ENCODE measurements at regions not wholly inside any gene's neighbourhood (a gene's known extent, or its start where the extent isn't known, plus 50 kb on each side); places are given as distances from the start of the nearest gene placed in this dataset.

- BruUV-seq (replicated peaks) = no TSS peak
- no peaks in the 10 kb centered on the region for H3K36me3 ChIP-seq (ENCODE audit: control insufficient read depth, insufficient read depth, low read length)
- TF ChIP-seq CTCF (IDR thresholded peaks at IDR 0.05; ENCODE audit: insufficient read depth in 1 of 2, low read depth in 1 of 2, low read length in 1 of 2, severe bottlenecking in 1 of 2, unreplicated experiment in 1 of 2) = no peak
- no peak overlapping the region for H3K4me3 Mint-ChIP-seq (ENCODE audit: unreplicated experiment)
- intact Hi-C loops (cut with micrococcal nuclease; ENCODE audit: unreplicated experiment) = no loop called here
- H3K27ac Mint-ChIP-seq (ENCODE audit: unreplicated experiment) = no peak overlapping the region
- peaks cover 2% of the 10 kb centered on the region; the same call in 1 of the 2 replicates for H3K27me3 ChIP-seq (replicated peaks; ENCODE audit: control insufficient read depth, insufficient read depth, low read length)
- H3K4me1 ChIP-seq = no peaks in the 10 kb centered on the region
- H3K36me3 Mint-ChIP-seq (ENCODE audit: insufficient read depth, unreplicated experiment) = no peaks in the 10 kb centered on the region
- no peak for DNase-seq
- H3K27me3 Mint-ChIP-seq (ENCODE audit: insufficient read depth, unreplicated experiment) = peaks cover 9% of the 10 kb centered on the region
- H3K4me1 Mint-ChIP-seq (ENCODE audit: low read depth, unreplicated experiment) = peaks cover 7% of the 10 kb centered on the region
- CTCF ChIA-PET = no interaction called here
- no peaks in the 10 kb centered on the region for H3K9me3 ChIP-seq
- POLR2A ChIA-PET = no interaction called here
- no peak overlapping the region for H3K4me3 ChIP-seq (ENCODE audit: low read depth, low read length)
- peaks cover 5% of the 10 kb centered on the region for H3K9me3 Mint-ChIP-seq (ENCODE audit: unreplicated experiment)
These were observed 221.7 kb upstream of the BLID start for GRCh38 chr11:122337704-122338103.

- POLR2A ChIA-PET = no interaction called here
- TF ChIP-seq CTCF (IDR thresholded peaks at IDR 0.05; ENCODE audit: insufficient read depth in 1 of 2, low read depth in 1 of 2, low read length in 1 of 2, severe bottlenecking in 1 of 2, unreplicated experiment in 1 of 2) = no peak
- Mint-ChIP-seq H3K4me3 (ENCODE audit: unreplicated experiment) (no peak overlapping the region), H3K36me3 (ENCODE audit: insufficient read depth, unreplicated experiment) (no peaks in the 10 kb centered on the region), H3K4me1 (ENCODE audit: low read depth, unreplicated experiment) (peaks cover 3% of the 10 kb centered on the region), H3K9me3 (ENCODE audit: unreplicated experiment) (peaks cover under 1% of the 10 kb centered on the region), H3K27ac (ENCODE audit: unreplicated experiment) (no peak overlapping the region), H3K27me3 (ENCODE audit: insufficient read depth, unreplicated experiment) (peaks cover 9% of the 10 kb centered on the region)
- no peak for DNase-seq
- Histone ChIP-seq H3K27me3 (replicated peaks; ENCODE audit: control insufficient read depth, insufficient read depth, low read length) (peaks cover 2% of the 10 kb centered on the region; the same call in 1 of the 2 replicates), H3K9me3 (no peaks in the 10 kb centered on the region), H3K4me3 (ENCODE audit: low read depth, low read length) (no peak overlapping the region), H3K4me1 (no peaks in the 10 kb centered on the region), H3K36me3 (ENCODE audit: control insufficient read depth, insufficient read depth, low read length) (no peaks in the 10 kb centered on the region)
- CTCF ChIA-PET = no interaction called here
- BruUV-seq (replicated peaks) = no TSS peak
- intact Hi-C loops (cut with micrococcal nuclease; ENCODE audit: unreplicated experiment) = no loop called here
These were observed 221.2 kb upstream of the BLID start for GRCh38 chr11:122337241-122337640.

- Mint-ChIP-seq H3K9me3 (ENCODE audit: unreplicated experiment) (no peaks in the 10 kb centered on the region), H3K4me1 (ENCODE audit: low read depth, unreplicated experiment) (no peaks in the 10 kb centered on the region), H3K36me3 (ENCODE audit: insufficient read depth, unreplicated experiment) (no peaks in the 10 kb centered on the region), H3K4me3 (ENCODE audit: unreplicated experiment) (no peak overlapping the region), H3K27ac (ENCODE audit: unreplicated experiment) (no peak overlapping the region), H3K27me3 (ENCODE audit: insufficient read depth, unreplicated experiment) (peaks cover 9% of the 10 kb centered on the region)
- DNase-seq = no peak
- no peaks in the 10 kb centered on the region for H3K36me3 ChIP-seq (ENCODE audit: control insufficient read depth, insufficient read depth, low read length)
- H3K9me3 ChIP-seq = no peaks in the 10 kb centered on the region
- H3K4me1 ChIP-seq = no peaks in the 10 kb centered on the region
- BruUV-seq (replicated peaks) = no TSS peak
- peaks cover 2% of the 10 kb centered on the region; the same call in 1 of the 2 replicates for H3K27me3 ChIP-seq (replicated peaks; ENCODE audit: control insufficient read depth, insufficient read depth, low read length)
- H3K4me3 ChIP-seq (ENCODE audit: low read depth, low read length) = no peak overlapping the region
- ChIA-PET CTCF (no interaction called here), POLR2A (no interaction called here)
- no peak for TF ChIP-seq CTCF (IDR thresholded peaks at IDR 0.05; ENCODE audit: insufficient read depth in 1 of 2, low read depth in 1 of 2, low read length in 1 of 2, severe bottlenecking in 1 of 2, unreplicated experiment in 1 of 2)
- intact Hi-C loops (cut with micrococcal nuclease; ENCODE audit: unreplicated experiment) = no loop called here
These were observed 220.7 kb upstream of the BLID start for GRCh38 chr11:122336706-122337105.

Data from Caco-2 (cell line).